NOMO-1 treated with DMSO at 0.1 percent for 48 hours (cell line): ENCODE measurements at regions not wholly inside any gene's neighbourhood (a gene's known extent, or its start where the extent isn't known, plus 50 kb on each side); places are given as distances from the start of the nearest gene placed in this dataset.
A peak's percentile ranks its signal among the peaks of the same experiment; 100 is the strongest.

ENCODE experiments used
- DNase-seq: peaks from one replicate; lab custom pipeline; 2025; ENCODE audit not compliant: unreplicated experiment; lab: John Stamatoyannopoulos, UW

DNA sequence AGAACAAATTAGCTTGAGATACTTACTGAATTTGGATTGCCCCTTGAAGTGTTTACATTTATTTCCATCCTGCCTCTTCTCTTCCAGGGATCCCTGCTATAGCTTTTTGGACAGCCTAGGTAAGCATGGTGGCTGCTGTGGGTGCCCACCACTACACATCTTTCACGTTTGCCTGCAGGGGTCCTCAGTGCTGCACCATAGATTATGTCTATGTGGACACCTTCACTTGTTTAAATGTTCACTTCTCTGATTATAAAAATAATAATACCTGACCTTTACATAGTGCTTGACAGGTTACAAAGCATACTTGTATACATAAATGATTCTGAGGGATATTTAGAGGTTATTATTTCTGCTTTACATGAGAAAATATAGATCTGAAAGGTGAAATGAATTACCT, 67.9 kb upstream of the SLC4A4 start:
- DNase-seq = no peak

DNA sequence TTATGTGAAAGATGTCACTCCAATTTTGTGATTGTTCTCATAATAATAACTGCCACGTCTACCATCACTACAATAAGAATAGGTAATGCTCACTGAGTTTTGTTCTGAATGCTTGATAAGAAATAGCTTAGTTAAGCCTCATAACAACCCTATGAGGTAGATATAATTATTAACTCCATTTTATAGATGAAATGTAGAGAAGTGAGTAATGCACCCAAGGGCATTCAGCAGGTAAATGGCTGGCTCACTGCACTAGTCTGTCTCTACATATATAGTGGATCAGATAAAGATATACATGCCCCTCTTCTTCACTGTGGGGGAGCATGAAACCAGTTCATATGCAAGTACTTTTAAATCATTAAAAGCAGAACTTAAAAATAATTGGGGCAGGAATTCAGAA, 65.8 kb upstream of the SLC4A4 start:
- no peak for DNase-seq

- no peak for DNase-seq
Measured at GRCh38 chr4:71275004-71275403, 63.8 kb upstream of the SLC4A4 start.

DNA sequence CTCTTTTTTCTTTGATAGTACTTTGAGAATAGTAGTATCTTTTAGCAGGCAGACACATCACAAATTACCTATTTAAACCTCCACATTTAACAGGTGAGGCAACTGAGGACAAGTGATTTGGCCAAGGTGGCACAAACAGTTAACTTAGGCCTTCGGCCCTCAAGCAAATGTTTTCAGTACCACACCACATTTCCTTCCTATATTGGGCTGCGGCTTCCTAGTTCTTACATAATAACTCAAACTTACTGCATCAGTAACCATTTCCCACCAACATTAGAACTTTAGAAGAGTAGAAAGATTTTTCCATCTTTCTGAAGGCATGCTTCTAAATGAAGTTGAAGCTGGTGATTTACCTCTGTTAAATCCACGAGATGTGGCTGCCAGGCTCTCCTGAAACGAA, 63.2 kb upstream of the SLC4A4 start:
- peak; percentile 48 for DNase-seq

- DNase-seq = no peak
Measured at GRCh38 chr4:71277353-71277752, 61.5 kb upstream of the SLC4A4 start.

DNA sequence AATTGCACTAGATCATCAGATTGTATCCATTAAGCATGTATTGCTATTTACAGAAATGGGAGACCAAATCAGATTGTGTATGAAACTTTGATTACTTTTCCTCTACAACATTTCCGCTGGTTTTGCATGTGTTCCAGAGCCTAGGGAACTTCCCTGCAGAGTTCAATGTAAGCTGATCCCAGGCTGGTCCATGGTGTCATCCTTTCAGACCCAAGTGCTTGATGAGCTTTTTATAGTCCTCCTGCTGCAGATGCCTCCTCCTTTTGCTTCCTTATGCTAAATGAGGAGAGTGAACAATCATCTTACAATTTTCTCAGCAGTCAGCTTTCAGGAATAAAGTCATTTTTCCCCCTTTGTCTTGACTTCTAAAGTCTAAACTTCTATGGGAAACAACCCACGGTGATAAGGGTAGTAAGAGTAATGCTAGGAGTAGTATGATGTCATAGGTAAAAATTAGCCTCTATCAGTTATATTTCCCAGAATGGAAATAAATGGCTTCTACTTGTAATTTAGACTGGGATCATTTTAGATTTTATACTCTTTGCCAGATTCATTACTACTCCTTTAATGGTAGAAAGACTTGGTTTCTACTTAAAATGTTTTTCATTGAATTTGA, 55.1 kb upstream of the SLC4A4 start:
- DNase-seq = no peak

DNA sequence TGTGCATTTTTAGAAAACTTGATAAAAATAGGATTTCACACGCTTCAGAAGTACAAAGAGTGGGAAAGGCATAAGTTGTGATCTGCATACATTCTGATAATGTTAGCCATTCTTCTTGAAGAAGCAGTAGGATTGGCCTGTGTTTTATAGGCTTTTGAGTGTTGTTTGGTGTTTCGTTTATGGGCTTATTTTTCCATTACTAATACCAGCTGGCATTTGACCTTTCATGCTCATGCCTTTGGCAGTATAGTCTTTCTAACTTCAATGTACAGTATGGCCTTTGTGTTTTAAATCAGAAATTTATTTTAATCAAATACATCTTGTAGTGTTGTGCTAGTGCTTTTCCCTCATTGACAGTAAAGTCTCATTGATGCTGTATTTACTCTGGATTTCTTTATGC, 51.5 kb upstream of the SLC4A4 start:
- no peak for DNase-seq

DNA sequence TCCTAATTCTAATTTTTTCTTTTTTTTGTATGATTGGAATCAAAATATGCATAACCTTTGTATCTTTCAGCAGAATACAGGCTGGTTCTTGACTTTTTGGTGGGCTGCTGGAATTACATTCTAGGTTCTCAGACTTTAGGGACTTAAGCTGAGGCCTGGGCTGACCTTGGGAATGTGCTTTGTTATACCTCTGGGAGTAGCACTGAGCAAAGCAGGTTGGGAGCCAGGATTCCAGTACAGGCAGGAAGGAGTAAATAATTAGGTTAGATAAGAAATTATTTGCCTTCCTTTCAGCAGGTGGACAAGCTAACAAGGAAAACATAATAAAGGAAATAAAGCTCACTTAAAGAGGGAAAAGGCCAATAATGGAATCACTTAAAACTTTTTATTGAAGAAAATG, 49.9 kb upstream of the SLC4A4 start:
- no peak for DNase-seq
